ENCODE measurements at regions not wholly inside any gene's neighbourhood (a gene's known extent, or its start where the extent isn't known, plus 50 kb on each side); places are given as distances from the start of the nearest gene placed in this dataset.
A peak's percentile ranks its signal among the peaks of the same experiment; 100 is the strongest.

GRCh38 chr10:3652886-3653285 is 132.1 kb downstream of the KLF6 start:
- no peaks in the 10 kb centered on the region for H3K36me3 Mint-ChIP-seq

GRCh38 chr10:3651969-3652653 is 132.9 kb downstream of the KLF6 start:
- Mint-ChIP-seq H3K27ac (no peak overlapping the region), H3K4me1 (peaks cover 2% of the 10 kb centered on the region), H3K27me3 (ENCODE audit: low read depth) (peaks cover 1% of the 10 kb centered on the region), H3K36me3 (no peaks in the 10 kb centered on the region), H3K4me3 (no peak overlapping the region), H3K9me3 (no peaks in the 10 kb centered on the region)
- TF ChIP-seq CTCF (IDR thresholded peaks at IDR 0.05; ENCODE audit: unreplicated experiment): no peak
- no peak for DNase-seq (ENCODE audit: low spot score in 2 of 2, unreplicated experiment in 2 of 2)

More at GRCh38 chr10:3652886-3653285, 132.1 kb downstream of the KLF6 start:
- TF ChIP-seq CTCF (IDR thresholded peaks at IDR 0.05; ENCODE audit: unreplicated experiment): no peak
- no peak overlapping the region for H3K27ac Mint-ChIP-seq
- no peaks in the 10 kb centered on the region for H3K9me3 Mint-ChIP-seq
- H3K27me3 Mint-ChIP-seq (ENCODE audit: low read depth): peaks cover 1% of the 10 kb centered on the region
- peak overlapping the region; percentile 41 for H3K4me3 Mint-ChIP-seq
- H3K4me1 Mint-ChIP-seq: peaks cover 2% of the 10 kb centered on the region
- DNase-seq (ENCODE audit: low spot score in 2 of 2, unreplicated experiment in 2 of 2): no peak

- no peak overlapping the region for H3K4me3 Mint-ChIP-seq
- H3K27ac Mint-ChIP-seq: no peak overlapping the region
- no peaks in the 10 kb centered on the region for H3K9me3 Mint-ChIP-seq
- no peak for DNase-seq (ENCODE audit: low spot score in 2 of 2, unreplicated experiment in 2 of 2)
- H3K36me3 Mint-ChIP-seq: no peaks in the 10 kb centered on the region
- H3K27me3 Mint-ChIP-seq (ENCODE audit: low read depth): peaks cover 1% of the 10 kb centered on the region
- TF ChIP-seq CTCF (IDR thresholded peaks at IDR 0.05; ENCODE audit: unreplicated experiment): no peak
- peaks cover 2% of the 10 kb centered on the region for H3K4me1 Mint-ChIP-seq
These were observed 136.4 kb downstream of the KLF6 start for GRCh38 chr10:3648576-3648975.

- H3K27ac Mint-ChIP-seq: no peak overlapping the region
- H3K27me3 Mint-ChIP-seq (ENCODE audit: low read depth): peaks cover 1% of the 10 kb centered on the region
- H3K4me3 Mint-ChIP-seq: no peak overlapping the region
- TF ChIP-seq CTCF (IDR thresholded peaks at IDR 0.05; ENCODE audit: unreplicated experiment): no peak
- H3K4me1 Mint-ChIP-seq: peaks cover 2% of the 10 kb centered on the region
- no peaks in the 10 kb centered on the region for H3K36me3 Mint-ChIP-seq
- no peaks in the 10 kb centered on the region for H3K9me3 Mint-ChIP-seq
- no peak for DNase-seq (ENCODE audit: low spot score in 2 of 2, unreplicated experiment in 2 of 2)
These were observed 136.8 kb downstream of the KLF6 start for GRCh38 chr10:3648170-3648569.

- no peak for DNase-seq (ENCODE audit: low spot score in 2 of 2, unreplicated experiment in 2 of 2)
- Mint-ChIP-seq H3K9me3 (no peaks in the 10 kb centered on the region), H3K27me3 (ENCODE audit: low read depth) (peaks cover 1% of the 10 kb centered on the region), H3K4me3 (no peak overlapping the region), H3K36me3 (no peaks in the 10 kb centered on the region), H3K4me1 (no peaks in the 10 kb centered on the region), H3K27ac (no peak overlapping the region)
- no peak for TF ChIP-seq CTCF (IDR thresholded peaks at IDR 0.05; ENCODE audit: unreplicated experiment)
These were observed 137.9 kb downstream of the KLF6 start for GRCh38 chr10:3647074-3647473.

Measured in mesothelial cell of epicardium (in vitro differentiated cells).